Brain pericyte (primary cell): ENCODE measurements at regions not wholly inside any gene's neighbourhood (a gene's known extent, or its start where the extent isn't known, plus 50 kb on each side); places are given as distances from the start of the nearest gene placed in this dataset.
"Not testable (repeated sequence)": the region's sequence is repeated elsewhere in the genome, so short reads cannot be mapped to it uniquely, and the experiment has no call there.

Source experiments
- DNase-seq: peaks from one replicate; pipeline ENCODE4 v3.0.0-alpha.2; 2012; ENCODE audit warnings: low read depth, low spot score

GRCh38 chr1:120238867-120239266 lies 62.5 kb upstream of the SEC22B start:
- not testable (repeated sequence) for DNase-seq

GRCh38 chr1:120233661-120234018 lies 57.3 kb upstream of the SEC22B start:
- not testable (repeated sequence) for DNase-seq

- DNase-seq = not testable (repeated sequence)
These were observed 56.7 kb upstream of the SEC22B start for GRCh38 chr1:120232834-120233660.

GRCh38 chr1:120229835-120230234 lies 53.5 kb upstream of the SEC22B start:
- DNase-seq = not testable (repeated sequence)
